Tibial artery (tissue), 4 donors: ENCODE measurements at regions not wholly inside any gene's neighbourhood (a gene's known extent, or its start where the extent isn't known, plus 50 kb on each side); places are given as distances from the start of the nearest gene placed in this dataset.

Source experiments
- DNase-seq, 2 donors: peaks; one replicate each; pipeline ENCODE4 v3.0.0-alpha.2; 2019
- H3K27ac ChIP-seq, 2 donors: fragments of 200-600 bp; sonication (generic) in 1 of 2; 1 replicate in 1 of 2; 2 replicates in 1 of 2; pipeline ENCODE4 v1.5.1; 2018 to 2019; ENCODE audit warnings: mild to moderate bottlenecking in 1 of 2
- H3K27me3 ChIP-seq, 2 donors: fragments of 200-600 bp; sonication (generic) in 1 of 2; one replicate each; pipeline versions ENCODE4 v1.5.1 to v1.6.0; 2016 to 2019
- H3K36me3 ChIP-seq, 3 donors: fragments of 200-600 bp; sonication (generic) in 2 of 3; one replicate each; pipeline ENCODE4 v1.5.1; 2016 to 2019; ENCODE audit warnings: mild to moderate bottlenecking in 2 of 3
- H3K4me1 ChIP-seq, 4 donors: fragments of 200-600 bp; sonication (generic) in 2 of 4; 1 replicate in 3 of 4; 2 replicates in 1 of 4; pipeline ENCODE4 v1.5.1; 2016 to 2019
- H3K4me3 ChIP-seq, 2 donors: fragments of 200-600 bp; sonication (generic) in 1 of 2; 1 replicate in 1 of 2; 2 replicates in 1 of 2; pipeline ENCODE4 v1.5.1; 2018 to 2019; ENCODE audit warnings: mild to moderate bottlenecking in 2 of 2
- H3K9me3 ChIP-seq, 3 donors: fragments of 200-600 bp; sonication (generic) in 1 of 3; one replicate each; pipeline ENCODE4 v1.5.1; 2016 to 2019
- intact Hi-C: fragments of 100-400 bp; cut with DNase I; formaldehyde crosslinking; loops from one replicate; pipeline ENCODE4 v1.15.0; 2023; ENCODE audit warnings: low total_unique reads
- TF ChIP-seq, protein P1 (sequence below), 2 experiments: fragments of 200-600 bp in 1 of 2; fragments of 450-650 bp in 1 of 2; IDR thresholded peaks; one replicate each; pipeline ENCODE4 v1.5.1; 2017 to 2019; ENCODE audit warnings: antibody characterized with exemption in 2 of 2, mild to moderate bottlenecking in 1 of 2, moderate library complexity in 1 of 2

GRCh38 chr1:223056802-223057201 is 86.2 kb downstream of the TLR5 start:
- Histone ChIP-seq H3K27me3 (no peaks in the 10 kb centered on the region), H3K9me3 (no peaks in the 10 kb centered on the region), H3K36me3 (no peaks in the 10 kb centered on the region), H3K4me1 (peaks cover 0 to 9% (median 4%) of the 10 kb centered on the region in 4 donors), H3K4me3 (no peak overlapping the region), H3K27ac (no peak overlapping the region)
- TF ChIP-seq, protein P1, sequence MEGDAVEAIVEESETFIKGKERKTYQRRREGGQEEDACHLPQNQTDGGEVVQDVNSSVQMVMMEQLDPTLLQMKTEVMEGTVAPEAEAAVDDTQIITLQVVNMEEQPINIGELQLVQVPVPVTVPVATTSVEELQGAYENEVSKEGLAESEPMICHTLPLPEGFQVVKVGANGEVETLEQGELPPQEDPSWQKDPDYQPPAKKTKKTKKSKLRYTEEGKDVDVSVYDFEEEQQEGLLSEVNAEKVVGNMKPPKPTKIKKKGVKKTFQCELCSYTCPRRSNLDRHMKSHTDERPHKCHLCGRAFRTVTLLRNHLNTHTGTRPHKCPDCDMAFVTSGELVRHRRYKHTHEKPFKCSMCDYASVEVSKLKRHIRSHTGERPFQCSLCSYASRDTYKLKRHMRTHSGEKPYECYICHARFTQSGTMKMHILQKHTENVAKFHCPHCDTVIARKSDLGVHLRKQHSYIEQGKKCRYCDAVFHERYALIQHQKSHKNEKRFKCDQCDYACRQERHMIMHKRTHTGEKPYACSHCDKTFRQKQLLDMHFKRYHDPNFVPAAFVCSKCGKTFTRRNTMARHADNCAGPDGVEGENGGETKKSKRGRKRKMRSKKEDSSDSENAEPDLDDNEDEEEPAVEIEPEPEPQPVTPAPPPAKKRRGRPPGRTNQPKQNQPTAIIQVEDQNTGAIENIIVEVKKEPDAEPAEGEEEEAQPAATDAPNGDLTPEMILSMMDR (IDR thresholded peaks at IDR 0.05), result no peak
- no peak for DNase-seq
- intact Hi-C loops, result no loop called here

GRCh38 chr1:223057569-223058093 is 85.4 kb downstream of the TLR5 start:
- H3K27me3 ChIP-seq, result no peaks in the 10 kb centered on the region
- H3K4me3 ChIP-seq, result no peak overlapping the region
- TF ChIP-seq, protein P1 (IDR thresholded peaks at IDR 0.05), result no peak
- H3K27ac ChIP-seq, result no peak overlapping the region
- no peaks in the 10 kb centered on the region for H3K36me3 ChIP-seq
- intact Hi-C loops, result no loop called here
- DNase-seq, result no peak
- H3K9me3 ChIP-seq, result no peaks in the 10 kb centered on the region
- peaks cover 0 to 2% (median under 1%) of the 10 kb centered on the region in 4 donors for H3K4me1 ChIP-seq
